Epithelial cell of proximal tubule (primary cell): ENCODE measurements at regions not wholly inside any gene's neighbourhood (a gene's known extent, or its start where the extent isn't known, plus 50 kb on each side); places are given as distances from the start of the nearest gene placed in this dataset.
"Not testable (repeated sequence)": the region's sequence is repeated elsewhere in the genome, so short reads cannot be mapped to it uniquely, and the experiment has no call there.

Source experiments
- DNase-seq: peaks from one replicate; pipeline ENCODE4 v3.0.0-alpha.2; 2011; ENCODE audit warnings: low read depth
- H3K4me3 ChIP-seq: 2 replicates; pipeline ENCODE4 v1.5.1; 2011; ENCODE audit warnings: low read depth, mild to moderate bottlenecking, low read length
- CTCF ChIP-seq: conservative IDR thresholded peaks from 2 replicates; pipeline ENCODE4 v1.5.1; 2012; ENCODE audit warnings: low read depth, mild to moderate bottlenecking, low read length

DNA sequence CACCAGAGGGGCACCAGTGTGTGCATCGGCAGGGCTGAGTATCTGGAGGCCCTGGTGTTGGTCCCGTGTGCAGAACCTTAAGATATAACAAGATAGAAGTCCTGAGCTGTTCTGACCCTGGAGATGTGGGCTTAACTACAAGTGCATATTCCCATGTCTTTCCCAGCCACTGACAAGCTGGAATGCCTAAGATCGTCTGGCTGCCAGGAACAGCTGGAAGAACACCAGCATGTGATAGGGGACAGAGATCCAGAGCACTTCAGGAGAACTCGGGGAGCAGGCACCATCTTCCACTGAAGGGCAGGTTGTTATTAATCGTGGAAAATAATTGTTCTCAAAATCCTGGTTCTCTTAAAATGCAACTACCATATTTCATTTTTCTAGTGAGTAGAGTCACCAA lies 419.9 kb upstream of the RUNX1 start:
- TF ChIP-seq CTCF: no peak
- no peak overlapping the region for H3K4me3 ChIP-seq
- DNase-seq: no peak

DNA sequence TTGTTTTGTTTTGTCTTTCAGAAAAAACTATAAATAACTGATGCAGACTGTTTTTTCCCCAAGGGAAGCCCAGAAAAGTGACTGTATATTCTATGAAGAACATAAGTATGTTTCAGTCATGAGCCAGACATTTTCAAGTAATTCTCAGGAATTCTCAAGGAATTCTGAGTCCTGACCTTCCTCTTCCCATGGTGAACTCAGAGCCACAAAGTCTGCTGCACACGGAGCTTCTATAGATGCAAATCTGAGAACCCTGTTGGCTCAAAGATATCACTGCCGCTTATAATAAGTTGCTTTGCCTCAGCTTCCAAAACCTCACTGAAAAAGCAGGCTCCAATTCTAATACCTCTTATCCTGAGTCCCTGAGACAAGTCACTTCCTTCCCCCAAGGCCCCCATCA lies 418.5 kb upstream of the RUNX1 start:
- no peak for TF ChIP-seq CTCF
- no peak for DNase-seq
- H3K4me3 ChIP-seq: no peak overlapping the region

- not testable (repeated sequence) for H3K4me3 ChIP-seq, DNase-seq
These were observed 417.6 kb upstream of the RUNX1 start for GRCh38 chr21:35466681-35467080.

- TF ChIP-seq CTCF: no peak
- H3K4me3 ChIP-seq: no peak overlapping the region
- no peak for DNase-seq
These were observed 416.6 kb upstream of the RUNX1 start for GRCh38 chr21:35465741-35466140.

DNA sequence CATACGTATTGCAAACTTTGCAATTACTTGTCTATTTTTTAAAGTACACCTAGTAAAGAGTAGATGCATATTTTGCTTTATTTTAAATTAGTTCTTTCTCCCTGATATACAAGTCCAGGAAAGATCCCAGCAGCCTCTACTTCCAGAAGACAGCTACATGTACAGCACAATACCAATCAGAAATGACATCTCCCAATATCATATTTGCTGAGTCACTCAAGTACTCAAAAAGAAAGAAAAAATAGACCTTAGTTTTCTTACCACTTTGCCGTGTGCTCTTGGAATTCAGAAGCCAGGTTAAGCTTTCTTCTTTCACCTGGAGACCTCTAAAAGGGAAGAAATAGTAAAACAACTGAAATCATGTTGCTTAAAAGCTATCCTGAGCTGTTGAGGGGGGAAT lies 412.6 kb upstream of the RUNX1 start:
- H3K4me3 ChIP-seq: no peak overlapping the region
- no peak for DNase-seq
- no peak for TF ChIP-seq CTCF

- no peak for DNase-seq
- no peak for TF ChIP-seq CTCF
- H3K4me3 ChIP-seq: no peak overlapping the region
These were observed 411.3 kb upstream of the RUNX1 start for GRCh38 chr21:35460441-35460840.

- H3K4me3 ChIP-seq: no peak overlapping the region
- TF ChIP-seq CTCF: no peak
- no peak for DNase-seq
These were observed 409.3 kb upstream of the RUNX1 start for GRCh38 chr21:35458405-35458804.
